ENCODE measurements at regions not wholly inside any gene's neighbourhood (a gene's known extent, or its start where the extent isn't known, plus 50 kb on each side); places are given as distances from the start of the nearest gene placed in this dataset.

- Histone ChIP-seq H3K4me3 (no peak overlapping the region), H3K36me3 (no peaks in the 10 kb centered on the region), H3K9me3 (no peaks in the 10 kb centered on the region), H3K27me3 (no peaks in the 10 kb centered on the region), H3K4me1 (ENCODE audit: insufficient read depth) (no peaks in the 10 kb centered on the region), H3K27ac (no peak overlapping the region)
- intact Hi-C loops (cut with DNase I), result no loop called here
- no peak for DNase-seq
- WGBS, 3 donors, result 87 to 92% (median 90%) methylated on average over 1 of the region's 1 CpG
- TF ChIP-seq EP300 (IDR thresholded peaks at IDR 0.05) (no peak), POLR2A (IDR thresholded peaks at IDR 0.05) (no peak)
- TF ChIP-seq, protein P1, sequence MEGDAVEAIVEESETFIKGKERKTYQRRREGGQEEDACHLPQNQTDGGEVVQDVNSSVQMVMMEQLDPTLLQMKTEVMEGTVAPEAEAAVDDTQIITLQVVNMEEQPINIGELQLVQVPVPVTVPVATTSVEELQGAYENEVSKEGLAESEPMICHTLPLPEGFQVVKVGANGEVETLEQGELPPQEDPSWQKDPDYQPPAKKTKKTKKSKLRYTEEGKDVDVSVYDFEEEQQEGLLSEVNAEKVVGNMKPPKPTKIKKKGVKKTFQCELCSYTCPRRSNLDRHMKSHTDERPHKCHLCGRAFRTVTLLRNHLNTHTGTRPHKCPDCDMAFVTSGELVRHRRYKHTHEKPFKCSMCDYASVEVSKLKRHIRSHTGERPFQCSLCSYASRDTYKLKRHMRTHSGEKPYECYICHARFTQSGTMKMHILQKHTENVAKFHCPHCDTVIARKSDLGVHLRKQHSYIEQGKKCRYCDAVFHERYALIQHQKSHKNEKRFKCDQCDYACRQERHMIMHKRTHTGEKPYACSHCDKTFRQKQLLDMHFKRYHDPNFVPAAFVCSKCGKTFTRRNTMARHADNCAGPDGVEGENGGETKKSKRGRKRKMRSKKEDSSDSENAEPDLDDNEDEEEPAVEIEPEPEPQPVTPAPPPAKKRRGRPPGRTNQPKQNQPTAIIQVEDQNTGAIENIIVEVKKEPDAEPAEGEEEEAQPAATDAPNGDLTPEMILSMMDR (IDR thresholded peaks at IDR 0.05), result no peak
Measured at GRCh38 chr16:60478810-60479209, 1557.4 kb downstream of the CDH8 start.

GRCh38 chr16:60463986-60464385 lies 1572.3 kb downstream of the CDH8 start:
- TF ChIP-seq, protein P1 (IDR thresholded peaks at IDR 0.05), result no peak
- no peak for TF ChIP-seq POLR2A (IDR thresholded peaks at IDR 0.05)
- TF ChIP-seq EP300 (IDR thresholded peaks at IDR 0.05), result no peak
- 14 to 54% (median 29%) methylated on average over 1 of the region's 1 CpG for WGBS, 3 donors
- Histone ChIP-seq H3K4me1 (ENCODE audit: insufficient read depth) (no peaks in the 10 kb centered on the region), H3K9me3 (no peaks in the 10 kb centered on the region), H3K27me3 (no peaks in the 10 kb centered on the region), H3K36me3 (no peaks in the 10 kb centered on the region), H3K4me3 (no peak overlapping the region), H3K27ac (no peak overlapping the region)
- intact Hi-C loops (cut with DNase I), result no loop called here
- no peak for DNase-seq

- no peak overlapping the region for H3K27ac ChIP-seq
- TF ChIP-seq EP300 (IDR thresholded peaks at IDR 0.05), result no peak
- TF ChIP-seq, protein P1 (IDR thresholded peaks at IDR 0.05), result no peak
- no peak for TF ChIP-seq POLR2A (IDR thresholded peaks at IDR 0.05)
- no peaks in the 10 kb centered on the region for H3K27me3 ChIP-seq
- H3K9me3 ChIP-seq, result no peaks in the 10 kb centered on the region
- intact Hi-C loops (cut with DNase I), result no loop called here
- H3K4me3 ChIP-seq, result no peak overlapping the region
- no peaks in the 10 kb centered on the region for H3K36me3 ChIP-seq
- DNase-seq, result no peak
- H3K4me1 ChIP-seq (ENCODE audit: insufficient read depth), result no peaks in the 10 kb centered on the region
- 87 to 90% (median 90%) methylated on average over 2 of the region's 2 CpGs for WGBS, 3 donors
Measured at GRCh38 chr16:60459463-60459862, 1576.8 kb downstream of the CDH8 start.

- TF ChIP-seq, protein P1 (IDR thresholded peaks at IDR 0.05), result no peak
- no peak for TF ChIP-seq EP300 (IDR thresholded peaks at IDR 0.05)
- DNase-seq, result no peak
- H3K4me1 ChIP-seq (ENCODE audit: insufficient read depth), result no peaks in the 10 kb centered on the region
- H3K9me3 ChIP-seq, result no peaks in the 10 kb centered on the region
- WGBS, 3 donors, result 67 to 81% (median 68%) methylated on average over 1 of the region's 1 CpG
- H3K27me3 ChIP-seq, result no peaks in the 10 kb centered on the region
- no peak overlapping the region for H3K4me3 ChIP-seq
- no peak overlapping the region for H3K27ac ChIP-seq
- H3K36me3 ChIP-seq, result no peaks in the 10 kb centered on the region
- intact Hi-C loops (cut with DNase I), result no loop called here
Measured at GRCh38 chr16:60458255-60458654, 1578.0 kb downstream of the CDH8 start.

- no peak for DNase-seq
- no peaks in the 10 kb centered on the region for H3K36me3 ChIP-seq
- no peak overlapping the region for H3K4me3 ChIP-seq
- no peaks in the 10 kb centered on the region for H3K4me1 ChIP-seq (ENCODE audit: insufficient read depth)
- intact Hi-C loops (cut with DNase I), result no loop called here
- TF ChIP-seq EP300 (IDR thresholded peaks at IDR 0.05), result no peak
- TF ChIP-seq, protein P1 (IDR thresholded peaks at IDR 0.05), result no peak
- TF ChIP-seq POLR2A (IDR thresholded peaks at IDR 0.05), result no peak
- H3K27ac ChIP-seq, result no peak overlapping the region
- H3K27me3 ChIP-seq, result no peaks in the 10 kb centered on the region
- no peaks in the 10 kb centered on the region for H3K9me3 ChIP-seq
Measured at GRCh38 chr16:60452646-60453045, 1583.6 kb downstream of the CDH8 start.

All from ovary (tissue), 7 donors.